ENCODE measurements at regions not wholly inside any gene's neighbourhood (a gene's known extent, or its start where the extent isn't known, plus 50 kb on each side); places are given as distances from the start of the nearest gene placed in this dataset.

DNA sequence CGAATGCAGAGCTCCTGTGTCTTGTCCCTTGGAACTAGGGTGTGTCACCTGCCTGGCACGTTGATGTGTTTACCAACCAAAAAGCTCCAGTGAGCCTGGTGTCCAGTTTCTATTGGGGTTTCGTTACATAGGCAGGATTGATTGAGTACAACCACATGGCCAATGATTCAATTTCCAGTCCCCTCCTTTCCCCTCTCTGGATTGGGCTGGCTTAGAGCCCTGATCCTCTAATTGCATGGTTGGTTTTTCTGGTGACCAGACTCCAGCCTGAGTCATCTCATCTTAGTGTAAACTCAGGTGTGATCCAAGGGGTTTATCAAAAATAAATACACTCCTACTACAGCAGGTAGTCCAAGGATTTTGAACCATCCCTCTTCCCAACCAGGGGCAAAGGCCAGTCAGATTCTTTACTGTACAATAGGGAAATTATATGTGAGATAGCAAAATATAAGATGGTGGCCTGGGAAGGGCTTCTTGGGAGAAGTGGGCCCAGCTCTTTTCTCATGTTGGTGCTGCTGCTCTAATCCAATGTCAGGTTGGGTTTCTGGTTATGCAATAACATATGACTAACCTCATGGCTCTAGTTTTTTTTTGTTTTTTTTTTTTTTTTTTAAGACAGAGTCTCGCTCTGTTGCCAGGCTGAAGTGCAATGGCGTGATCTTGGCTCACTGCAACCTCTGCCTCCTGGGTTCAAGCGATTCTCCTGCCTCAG lies 64.7 kb upstream of the MGAT5 start:
- no peak for DNase-seq

DNA sequence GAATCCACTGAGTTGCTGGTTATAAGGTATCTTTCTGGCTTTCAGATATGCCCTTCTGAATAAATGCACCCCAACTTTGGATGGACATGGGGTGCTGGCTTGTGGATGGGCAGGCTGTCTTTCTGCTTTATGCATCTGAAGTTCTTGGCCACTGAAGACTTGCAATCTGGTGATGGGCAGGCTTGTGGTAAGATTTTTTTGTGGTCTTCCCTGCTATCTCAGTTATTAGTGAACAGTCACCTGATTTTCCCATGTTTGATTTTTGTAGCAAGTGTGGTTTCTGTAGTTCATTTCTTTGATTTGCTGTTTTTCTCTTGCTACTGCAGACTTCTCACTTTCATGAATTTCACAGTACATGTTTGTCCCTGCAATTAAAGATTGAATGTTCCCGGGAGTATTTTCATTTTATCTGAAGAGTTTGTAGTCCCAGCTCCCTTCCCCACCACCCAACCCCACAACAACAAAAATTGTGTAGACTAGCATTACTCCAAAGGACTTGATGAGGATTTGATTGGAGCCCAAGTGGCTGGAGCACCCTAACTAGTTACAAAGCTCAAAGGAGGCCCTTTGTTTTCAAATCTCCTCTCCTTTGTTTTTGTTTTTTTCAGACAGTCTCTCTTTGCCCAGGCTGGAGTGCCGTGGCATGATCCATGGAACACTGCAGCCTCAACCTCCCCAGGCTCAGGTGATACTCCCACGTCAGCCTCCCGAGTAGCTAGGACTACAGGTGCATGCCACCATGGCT lies 63.6 kb upstream of the MGAT5 start:
- no peak for DNase-seq

DNA sequence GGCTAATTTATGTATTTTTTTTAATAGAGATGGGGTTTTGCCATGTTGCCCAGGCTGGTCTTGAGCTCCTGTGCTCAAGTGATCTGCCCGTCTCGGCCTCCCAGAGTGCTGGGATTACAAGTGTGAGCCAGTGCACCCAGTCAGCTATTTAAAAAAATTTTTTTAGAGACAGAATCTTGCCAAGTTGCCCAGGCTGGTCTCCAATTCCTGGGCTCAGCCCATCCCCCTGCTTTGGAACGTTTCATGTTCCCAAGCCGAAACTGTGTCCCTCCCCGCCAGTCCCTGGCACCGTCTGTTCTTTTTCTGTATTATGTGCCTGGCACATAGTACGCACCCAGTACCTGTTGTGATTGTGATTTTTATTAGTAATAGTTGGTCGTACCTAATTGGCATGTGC lies 63.1 kb upstream of the MGAT5 start:
- DNase-seq: no peak

DNA sequence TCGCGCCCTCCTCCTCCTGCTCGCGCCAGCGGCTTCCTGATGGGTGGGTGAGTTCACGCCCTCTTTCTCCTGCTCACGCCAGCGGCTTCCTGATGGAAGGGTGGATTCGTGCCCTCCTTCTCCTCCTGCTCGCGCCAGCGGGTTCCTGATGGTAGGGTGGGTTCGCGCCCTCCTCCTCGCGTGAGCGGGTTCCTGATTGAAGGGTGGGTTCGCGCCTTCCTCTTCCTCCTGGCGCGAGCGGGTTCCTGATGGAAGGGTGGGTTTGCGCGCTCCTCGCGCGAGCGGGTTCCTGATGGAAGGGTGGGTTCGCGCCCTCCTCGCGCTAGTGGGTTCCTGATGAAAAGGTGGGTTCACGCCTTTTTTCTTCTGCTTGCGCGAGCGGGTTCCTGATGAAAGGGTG lies 62.0 kb upstream of the MGAT5 start:
- DNase-seq: no peak

DNA sequence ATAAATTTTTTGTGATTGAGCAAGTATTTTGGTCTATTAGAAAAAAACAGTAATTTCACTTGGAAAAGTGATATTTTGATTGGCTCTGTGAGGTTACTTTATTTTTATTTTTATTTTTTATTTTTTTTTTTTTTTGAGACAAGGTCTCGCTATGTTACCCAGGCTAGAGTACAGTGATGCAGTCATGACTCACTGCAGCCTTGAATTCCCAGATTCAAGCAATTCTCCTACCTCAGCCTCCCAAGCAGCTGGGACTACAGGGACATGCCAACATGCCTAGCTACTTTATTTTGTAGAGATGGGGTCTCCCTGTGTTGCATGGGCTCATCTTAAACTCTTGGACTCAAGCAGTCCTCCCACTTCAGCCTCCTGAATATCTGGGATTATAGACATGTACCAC lies 60.9 kb upstream of the MGAT5 start:
- no peak for DNase-seq

DNA sequence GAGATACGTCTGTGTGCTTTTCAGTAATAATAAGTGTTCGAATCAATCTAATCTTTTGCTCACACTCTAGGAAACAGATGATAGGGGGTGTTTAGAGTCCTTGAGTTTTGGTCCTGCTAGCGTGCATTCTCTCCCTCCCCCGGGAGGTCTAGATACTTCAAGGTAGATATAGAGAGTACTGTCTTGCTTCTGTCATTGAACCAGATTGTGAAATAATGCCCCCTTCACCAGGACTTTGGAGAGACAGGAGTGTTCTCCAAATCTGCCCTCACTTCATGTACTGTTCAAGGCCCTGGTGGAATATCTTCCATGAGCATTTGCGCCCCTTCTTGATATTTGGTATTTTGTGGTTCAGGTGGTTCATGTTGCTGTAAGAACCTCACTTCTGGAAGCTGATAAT lies 59.4 kb upstream of the MGAT5 start:
- DNase-seq: no peak

DNA sequence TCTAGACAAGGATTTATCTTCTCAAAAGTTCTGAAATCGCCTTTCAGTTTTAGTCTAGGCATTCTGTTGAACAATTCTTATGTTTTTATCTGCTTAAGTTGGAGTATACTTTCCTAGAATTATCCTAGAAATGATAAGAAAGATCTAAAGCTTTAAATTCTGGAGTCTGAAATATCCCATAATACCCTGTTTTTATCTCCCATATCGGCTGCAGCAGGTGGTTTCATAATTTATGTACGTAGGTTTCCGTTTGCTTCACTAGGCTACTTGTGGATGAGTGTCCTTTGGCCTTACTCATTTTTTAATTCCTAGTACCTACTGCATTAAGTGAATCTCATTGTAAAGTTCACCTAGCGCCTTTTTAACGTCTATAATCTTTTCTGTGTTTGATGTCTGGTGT lies 58.5 kb upstream of the MGAT5 start:
- DNase-seq: no peak

DNA sequence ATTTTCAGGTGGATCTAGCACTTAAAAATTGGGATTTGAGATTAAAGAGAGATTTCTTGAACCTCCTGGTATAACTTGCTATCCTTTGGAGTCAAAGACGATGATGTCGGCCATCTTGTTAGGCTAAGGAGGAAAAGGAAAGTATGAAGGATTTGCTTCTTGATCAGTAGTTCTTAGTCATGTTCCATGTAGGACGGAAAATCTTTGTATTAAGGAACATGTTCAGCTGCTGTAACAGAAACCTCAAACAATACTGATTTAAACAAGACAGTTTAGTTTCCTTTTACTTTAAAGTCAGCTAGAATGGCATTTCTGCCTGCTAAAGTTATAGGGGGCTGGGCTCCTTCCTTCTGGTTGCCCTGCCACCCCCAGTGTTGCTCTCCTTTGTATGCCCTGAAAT lies 56.4 kb upstream of the MGAT5 start:
- DNase-seq: no peak

DNA sequence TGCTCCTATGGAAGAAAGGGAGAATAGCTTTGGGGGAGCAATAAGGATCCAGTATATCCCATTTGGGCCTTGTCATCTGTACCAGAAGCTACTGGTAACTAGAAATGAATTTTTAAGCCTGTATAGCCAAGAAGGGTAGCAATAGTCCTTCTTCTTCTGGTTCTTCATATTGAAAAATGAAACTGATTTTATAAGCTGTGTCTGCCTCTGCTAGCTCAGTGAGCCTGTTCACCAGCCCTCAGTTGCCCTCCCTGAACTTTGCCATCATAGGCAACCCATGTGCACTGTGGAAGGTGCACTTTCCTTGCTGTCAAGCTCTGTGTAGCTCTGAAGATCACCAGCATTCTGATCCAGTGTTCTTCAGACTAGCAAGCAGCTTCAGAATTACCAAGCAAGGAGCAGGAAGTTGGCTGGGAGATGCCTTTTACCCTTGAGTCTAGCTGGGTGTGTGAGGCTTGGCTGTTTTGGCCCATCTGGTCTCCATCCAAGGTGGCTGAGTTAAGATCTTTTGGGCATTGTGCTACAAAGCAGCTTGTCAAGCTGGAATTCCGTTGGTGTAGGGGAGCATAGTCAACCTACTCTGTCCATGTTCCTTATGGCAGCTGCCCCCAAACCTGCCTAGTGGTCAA lies 55.8 kb upstream of the MGAT5 start:
- no peak for DNase-seq

DNA sequence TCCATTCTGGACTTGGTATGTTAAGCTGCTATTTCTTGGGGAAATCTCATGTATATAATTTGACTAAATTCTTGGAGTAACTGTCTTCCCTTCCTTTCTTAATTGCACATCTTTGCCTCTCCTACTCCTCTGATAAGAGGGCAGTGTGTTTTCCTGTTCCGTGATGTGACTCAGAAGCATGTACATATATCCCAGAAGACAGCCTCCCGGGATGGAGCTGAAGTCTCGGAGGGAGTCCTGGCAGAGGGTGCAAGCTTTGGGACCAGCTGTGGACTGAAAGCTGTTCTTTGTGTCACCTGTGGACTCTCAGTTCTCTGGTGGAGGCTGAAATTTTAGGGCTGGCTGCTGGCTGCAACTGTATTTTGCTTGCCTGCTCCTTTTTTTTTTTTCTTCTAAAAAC lies 54.7 kb upstream of the MGAT5 start:
- DNase-seq: no peak

DNA sequence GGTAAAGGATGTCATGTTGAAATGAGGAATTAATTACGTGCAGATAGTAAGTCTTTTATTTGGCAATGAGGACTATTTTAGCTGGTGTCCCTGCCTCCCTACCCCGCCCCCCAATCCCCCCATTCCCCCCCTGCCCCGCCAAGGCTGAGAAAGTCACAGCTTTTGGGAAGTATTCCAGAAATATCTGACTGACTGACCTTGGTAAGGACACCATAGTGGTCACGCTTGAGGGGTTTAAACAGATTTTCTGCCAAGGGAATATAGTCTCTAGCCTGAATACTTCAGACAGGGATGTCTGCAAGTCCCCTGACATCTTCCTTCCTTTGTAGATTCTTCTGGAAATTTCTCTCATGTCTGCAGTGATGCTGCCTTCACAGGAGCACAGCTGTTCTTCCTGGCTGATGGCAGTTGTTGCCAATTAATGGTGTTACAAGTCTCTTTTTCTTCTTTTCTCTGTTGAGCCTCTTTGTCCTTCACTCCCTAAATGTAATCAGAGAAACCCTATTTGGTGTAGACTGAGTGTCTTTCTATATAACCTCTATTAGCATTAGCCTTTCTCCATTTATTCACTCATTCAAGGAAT lies 53.7 kb upstream of the MGAT5 start:
- no peak for DNase-seq

DNA sequence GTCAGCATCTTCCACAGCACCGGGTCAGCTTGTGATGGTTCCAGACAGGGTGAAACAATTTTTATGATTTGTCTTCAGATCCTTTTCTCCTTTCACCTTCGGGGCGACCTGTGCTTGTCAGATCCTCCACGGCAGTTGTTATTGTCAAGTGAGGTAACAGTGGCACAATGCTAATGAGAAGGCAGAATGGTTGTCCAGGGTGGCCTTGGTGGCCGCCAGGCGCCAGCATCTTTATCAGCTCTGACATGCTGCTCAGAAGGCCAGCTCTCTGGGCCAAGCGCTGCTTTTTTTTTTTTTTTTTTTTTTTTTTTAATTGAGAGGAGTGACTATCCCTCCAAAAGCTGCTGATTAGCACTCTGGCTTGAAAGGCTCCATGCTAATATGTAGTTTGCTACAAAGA lies 52.3 kb upstream of the MGAT5 start:
- no peak for DNase-seq

DNA sequence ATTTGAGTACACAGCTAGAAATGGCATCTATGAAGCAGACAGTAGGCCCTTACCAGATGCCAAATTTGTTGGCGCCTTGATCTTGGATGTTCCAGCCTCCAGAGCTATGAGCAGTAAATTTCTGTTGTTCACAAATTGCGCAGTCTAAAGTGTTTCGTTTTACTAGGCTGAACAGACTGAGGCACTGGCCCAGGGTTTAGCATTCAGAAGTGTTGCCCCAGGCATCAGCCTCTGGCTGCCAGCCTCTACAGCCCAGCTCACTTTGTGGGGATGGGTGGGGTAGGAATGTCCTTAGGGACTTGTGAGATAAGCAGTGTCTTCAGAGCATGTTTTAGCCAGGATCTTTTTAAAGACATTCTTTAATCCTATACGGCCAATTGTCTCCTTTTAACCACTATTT lies 51.5 kb upstream of the MGAT5 start:
- no peak for DNase-seq

DNA sequence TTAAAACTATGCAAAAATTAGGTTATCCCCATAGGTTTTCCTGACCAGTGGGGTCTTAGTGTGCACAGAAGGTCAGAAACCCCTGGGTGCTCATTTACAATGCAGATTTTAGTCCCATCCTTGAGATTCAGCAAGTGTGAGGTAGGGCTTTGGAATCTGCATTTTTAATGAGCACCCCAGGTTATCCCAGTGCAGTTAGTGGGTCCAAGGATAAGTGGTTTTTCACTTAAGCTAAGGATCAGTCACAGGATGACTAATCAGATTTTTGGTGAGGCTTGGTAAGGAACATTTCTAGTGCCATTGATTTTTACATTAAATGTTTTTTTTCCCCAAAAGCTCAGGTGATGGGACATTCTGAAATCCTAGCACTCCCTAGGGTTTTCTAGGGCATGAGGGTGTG lies 50.7 kb upstream of the MGAT5 start:
- DNase-seq: no peak
